ENCODE measurements at regions not wholly inside any gene's neighbourhood (a gene's known extent, or its start where the extent isn't known, plus 50 kb on each side); places are given as distances from the start of the nearest gene placed in this dataset.

GRCh38 chr5:105593011-105593760 lies 2030.6 kb upstream of the NUDT12 start:
- TF ChIP-seq POLR2A (IDR thresholded peaks at IDR 0.05), result no peak
- TF ChIP-seq, protein P1, sequence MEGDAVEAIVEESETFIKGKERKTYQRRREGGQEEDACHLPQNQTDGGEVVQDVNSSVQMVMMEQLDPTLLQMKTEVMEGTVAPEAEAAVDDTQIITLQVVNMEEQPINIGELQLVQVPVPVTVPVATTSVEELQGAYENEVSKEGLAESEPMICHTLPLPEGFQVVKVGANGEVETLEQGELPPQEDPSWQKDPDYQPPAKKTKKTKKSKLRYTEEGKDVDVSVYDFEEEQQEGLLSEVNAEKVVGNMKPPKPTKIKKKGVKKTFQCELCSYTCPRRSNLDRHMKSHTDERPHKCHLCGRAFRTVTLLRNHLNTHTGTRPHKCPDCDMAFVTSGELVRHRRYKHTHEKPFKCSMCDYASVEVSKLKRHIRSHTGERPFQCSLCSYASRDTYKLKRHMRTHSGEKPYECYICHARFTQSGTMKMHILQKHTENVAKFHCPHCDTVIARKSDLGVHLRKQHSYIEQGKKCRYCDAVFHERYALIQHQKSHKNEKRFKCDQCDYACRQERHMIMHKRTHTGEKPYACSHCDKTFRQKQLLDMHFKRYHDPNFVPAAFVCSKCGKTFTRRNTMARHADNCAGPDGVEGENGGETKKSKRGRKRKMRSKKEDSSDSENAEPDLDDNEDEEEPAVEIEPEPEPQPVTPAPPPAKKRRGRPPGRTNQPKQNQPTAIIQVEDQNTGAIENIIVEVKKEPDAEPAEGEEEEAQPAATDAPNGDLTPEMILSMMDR (IDR thresholded peaks at IDR 0.05), result no peak

Measured in right lobe of liver (tissue), 4 donors.